ENCODE measurements at regions not wholly inside any gene's neighbourhood (a gene's known extent, or its start where the extent isn't known, plus 50 kb on each side); places are given as distances from the start of the nearest gene placed in this dataset.
"Not testable (repeated sequence)": the region's sequence is repeated elsewhere in the genome, so short reads cannot be mapped to it uniquely, and the experiment has no call there.

DNA sequence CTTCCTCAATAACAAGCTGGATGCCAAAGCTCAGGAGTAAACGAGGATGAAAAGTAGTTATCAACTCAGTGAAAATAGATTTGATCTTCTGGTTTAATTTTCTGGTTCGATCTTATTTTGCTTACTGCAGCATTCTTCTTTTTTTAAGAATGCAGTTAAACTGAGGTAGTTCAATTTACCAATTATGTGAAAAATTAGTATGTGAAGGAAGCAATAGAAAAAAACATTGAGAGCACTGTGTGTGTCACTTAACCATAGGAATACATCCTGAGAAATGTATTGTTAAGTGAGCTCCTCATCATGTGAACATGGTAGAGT, 111.4 kb upstream of the TSPAN8 start:
- TF ChIP-seq, protein P1, sequence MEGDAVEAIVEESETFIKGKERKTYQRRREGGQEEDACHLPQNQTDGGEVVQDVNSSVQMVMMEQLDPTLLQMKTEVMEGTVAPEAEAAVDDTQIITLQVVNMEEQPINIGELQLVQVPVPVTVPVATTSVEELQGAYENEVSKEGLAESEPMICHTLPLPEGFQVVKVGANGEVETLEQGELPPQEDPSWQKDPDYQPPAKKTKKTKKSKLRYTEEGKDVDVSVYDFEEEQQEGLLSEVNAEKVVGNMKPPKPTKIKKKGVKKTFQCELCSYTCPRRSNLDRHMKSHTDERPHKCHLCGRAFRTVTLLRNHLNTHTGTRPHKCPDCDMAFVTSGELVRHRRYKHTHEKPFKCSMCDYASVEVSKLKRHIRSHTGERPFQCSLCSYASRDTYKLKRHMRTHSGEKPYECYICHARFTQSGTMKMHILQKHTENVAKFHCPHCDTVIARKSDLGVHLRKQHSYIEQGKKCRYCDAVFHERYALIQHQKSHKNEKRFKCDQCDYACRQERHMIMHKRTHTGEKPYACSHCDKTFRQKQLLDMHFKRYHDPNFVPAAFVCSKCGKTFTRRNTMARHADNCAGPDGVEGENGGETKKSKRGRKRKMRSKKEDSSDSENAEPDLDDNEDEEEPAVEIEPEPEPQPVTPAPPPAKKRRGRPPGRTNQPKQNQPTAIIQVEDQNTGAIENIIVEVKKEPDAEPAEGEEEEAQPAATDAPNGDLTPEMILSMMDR (IDR thresholded peaks at IDR 0.05), result no peak
- no peak for TF ChIP-seq EP300 (IDR thresholded peaks at IDR 0.05)
- TF ChIP-seq POLR2AphosphoS5 (IDR thresholded peaks at IDR 0.05), result no peak
- no peak for TF ChIP-seq POLR2A (IDR thresholded peaks at IDR 0.05)

DNA sequence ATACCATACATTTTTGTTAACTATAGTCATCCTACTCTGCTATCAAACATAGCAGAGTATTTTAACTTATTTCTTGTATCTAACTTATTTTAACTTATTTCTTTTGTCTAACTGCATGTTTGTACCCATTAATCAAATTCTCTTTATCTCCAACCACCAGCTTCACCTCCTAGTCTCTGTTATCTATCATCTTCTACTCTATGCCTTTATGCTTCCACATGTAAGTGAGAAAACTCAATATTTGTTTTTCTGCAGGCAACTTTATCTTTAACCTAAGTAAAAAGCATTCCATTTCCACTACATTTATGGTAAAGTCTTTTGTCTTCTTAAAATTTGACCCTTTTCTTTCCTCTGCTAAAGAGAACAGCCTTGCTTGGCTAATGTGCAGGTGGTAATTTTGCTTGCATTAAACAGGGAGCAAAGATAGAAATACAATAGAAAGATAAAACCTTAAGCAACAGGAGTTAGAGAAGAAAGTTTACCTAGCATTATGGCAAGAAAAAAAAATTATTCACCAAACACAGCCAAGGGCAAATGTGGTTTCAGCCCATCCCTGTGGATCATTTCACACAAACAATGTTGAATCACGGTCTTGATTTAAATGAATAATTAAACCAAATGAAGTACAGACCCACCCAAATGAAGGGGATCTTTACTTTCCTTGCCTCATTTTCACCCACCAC, 110.9 kb upstream of the TSPAN8 start:
- Histone ChIP-seq H3K9me3 (no peaks in the 10 kb centered on the region), H3K36me3 (no peaks in the 10 kb centered on the region), H3K27me3 (no peaks in the 10 kb centered on the region), H3K27ac (no peak overlapping the region), H3K4me1 (no peaks in the 10 kb centered on the region), H3K4me3 (no peak overlapping the region)
- WGBS, 2 donors (ENCODE audit: low coverage in 1 of 2), result 67 to 89% methylated on average over 1 of the region's 1 CpG
- ATAC-seq, result no peak
- TF ChIP-seq EP300 (IDR thresholded peaks at IDR 0.05) (no peak), POLR2A (IDR thresholded peaks at IDR 0.05) (no peak), POLR2AphosphoS5 (IDR thresholded peaks at IDR 0.05) (no peak)
- TF ChIP-seq, protein P1 (IDR thresholded peaks at IDR 0.05), result no peak

More for the DNA sequence above, 111.4 kb upstream of the TSPAN8 start:
- no peak for ATAC-seq
- no peaks in the 10 kb centered on the region for H3K9me3 ChIP-seq
- no peaks in the 10 kb centered on the region for H3K27me3 ChIP-seq
- no peaks in the 10 kb centered on the region for H3K36me3 ChIP-seq
- H3K4me1 ChIP-seq, result no peaks in the 10 kb centered on the region
- no peak overlapping the region for H3K4me3 ChIP-seq
- 58 to 83% methylated on average over 2 of the region's 2 CpGs for WGBS, 2 donors (ENCODE audit: low coverage in 1 of 2)
- H3K27ac ChIP-seq, result no peak overlapping the region

DNA sequence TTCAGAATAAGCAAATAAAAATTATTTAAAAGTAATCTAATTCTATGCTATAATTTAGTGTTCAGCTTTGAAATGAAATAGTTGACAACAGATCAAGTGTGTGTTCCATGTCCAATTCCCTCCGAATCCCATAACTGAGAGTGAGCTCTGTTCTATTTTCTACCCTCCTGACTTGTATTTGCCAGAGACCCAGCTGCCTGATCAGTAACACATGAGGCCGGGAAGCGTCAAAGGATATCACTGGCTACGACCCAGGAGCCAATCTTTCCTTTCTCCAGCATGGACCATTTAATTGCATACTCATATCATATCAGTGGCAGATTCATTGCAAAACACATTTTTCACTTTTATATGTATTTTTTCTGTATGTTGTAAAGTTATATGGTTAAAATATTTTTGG, 108.8 kb upstream of the TSPAN8 start:
- peaks cover 0 to 6% (median 0%) of the 10 kb centered on the region in 3 donors for H3K9me3 ChIP-seq
- no peaks in the 10 kb centered on the region for H3K4me1 ChIP-seq
- ATAC-seq, result no peak
- no peak overlapping the region for H3K4me3 ChIP-seq
- no peak overlapping the region for H3K27ac ChIP-seq
- H3K27me3 ChIP-seq, result no peaks in the 10 kb centered on the region
- no peaks in the 10 kb centered on the region for H3K36me3 ChIP-seq
- 37 to 66% methylated on average over 4 of the region's 4 CpGs for WGBS, 2 donors (ENCODE audit: low coverage in 1 of 2)
- TF ChIP-seq EP300 (IDR thresholded peaks at IDR 0.05), result no peak
- no peak for TF ChIP-seq POLR2A (IDR thresholded peaks at IDR 0.05)
- no peak for TF ChIP-seq POLR2AphosphoS5 (IDR thresholded peaks at IDR 0.05)
- TF ChIP-seq, protein P1 (IDR thresholded peaks at IDR 0.05), result no peak

DNA sequence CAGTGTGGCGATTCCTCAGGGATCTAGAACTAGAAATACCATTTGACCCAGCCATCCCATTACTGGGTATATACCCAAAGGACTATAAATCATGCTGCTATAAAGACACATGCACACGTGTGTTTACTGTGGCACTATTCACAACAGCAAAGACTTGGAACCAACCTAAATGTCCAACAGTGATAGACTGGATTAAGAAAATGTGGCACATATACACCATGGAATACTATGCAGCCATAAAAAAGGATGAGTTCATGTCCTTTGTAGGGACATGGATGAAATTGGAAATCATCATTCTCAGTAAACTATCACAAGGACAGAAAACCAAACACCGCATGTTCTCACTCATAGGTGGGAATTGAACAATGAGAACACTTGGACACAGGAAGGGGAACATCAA, 107.9 kb upstream of the TSPAN8 start:
- 100% methylated on average over 1 of the region's 3 CpGs; no CpG with 5 or more reads in 1 of the 2 donors for WGBS, 2 donors (ENCODE audit: low coverage in 1 of 2)
- ATAC-seq, H3K27me3 ChIP-seq, H3K9me3 ChIP-seq, H3K27ac ChIP-seq, H3K4me3 ChIP-seq, H3K4me1 ChIP-seq, H3K36me3 ChIP-seq: not testable (repeated sequence)

DNA sequence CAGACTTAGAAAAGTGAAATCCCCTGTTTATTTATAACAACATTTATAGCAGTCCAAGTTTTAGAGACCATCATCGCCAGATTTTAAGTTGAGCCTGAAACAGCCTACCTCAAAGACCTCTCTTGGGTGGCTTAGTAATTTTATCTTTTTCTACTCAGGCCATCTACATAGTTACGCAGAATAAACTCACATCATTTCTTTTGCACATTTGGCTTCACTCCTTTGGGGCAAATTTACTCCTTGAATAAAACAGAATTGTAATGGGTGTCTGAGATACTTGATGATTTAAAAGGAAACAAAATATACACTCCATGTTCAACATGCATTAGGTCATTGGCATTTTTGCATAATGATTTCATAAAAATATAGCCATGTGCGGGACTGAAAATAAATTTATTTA, 104.7 kb upstream of the TSPAN8 start:
- TF ChIP-seq POLR2A (IDR thresholded peaks at IDR 0.05) (no peak), POLR2AphosphoS5 (IDR thresholded peaks at IDR 0.05) (no peak)
- no peak for ATAC-seq
- Histone ChIP-seq H3K4me3 (no peak overlapping the region), H3K9me3 (peaks cover 0 to 6% (median 0%) of the 10 kb centered on the region in 3 donors), H3K27ac (no peak overlapping the region), H3K4me1 (no peaks in the 10 kb centered on the region), H3K27me3 (no peaks in the 10 kb centered on the region), H3K36me3 (no peaks in the 10 kb centered on the region)
- 79 to 87% methylated on average over 3 of the region's 3 CpGs for WGBS, 2 donors (ENCODE audit: low coverage in 1 of 2)

DNA sequence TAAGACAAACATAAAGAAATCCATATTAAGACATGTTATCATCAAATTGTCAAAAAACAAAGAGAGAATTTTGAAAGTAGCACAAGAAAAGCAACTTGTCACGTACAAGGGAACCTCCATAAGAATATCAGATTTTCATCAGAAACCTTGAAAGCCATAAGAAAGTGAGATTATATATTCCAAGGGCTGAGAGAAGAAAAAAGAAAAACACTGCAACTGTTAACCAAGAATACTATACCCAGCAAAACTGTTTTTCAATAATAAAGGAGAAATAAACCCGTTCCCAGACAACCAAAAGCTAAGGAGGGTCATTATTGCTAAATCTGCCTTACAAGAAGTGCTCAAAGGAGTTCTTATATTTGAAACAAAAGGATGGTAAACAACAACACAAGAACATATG, 94.7 kb upstream of the TSPAN8 start:
- no peak overlapping the region for H3K4me3 ChIP-seq
- no peak for ATAC-seq
- no peaks in the 10 kb centered on the region for H3K27me3 ChIP-seq
- H3K36me3 ChIP-seq, result no peaks in the 10 kb centered on the region
- WGBS, 2 donors (ENCODE audit: low coverage in 1 of 2), result 54 to 67% methylated on average over 1 to 2 of the region's 2 CpGs
- H3K4me1 ChIP-seq, result no peaks in the 10 kb centered on the region
- TF ChIP-seq, protein P1 (IDR thresholded peaks at IDR 0.05), result no peak
- TF ChIP-seq POLR2A (IDR thresholded peaks at IDR 0.05), result no peak
- no peak for TF ChIP-seq POLR2AphosphoS5 (IDR thresholded peaks at IDR 0.05)
- no peak for TF ChIP-seq EP300 (IDR thresholded peaks at IDR 0.05)
- peaks cover 0 to 31% (median 0%) of the 10 kb centered on the region in 3 donors for H3K9me3 ChIP-seq
- H3K27ac ChIP-seq, result no peak overlapping the region

Data from gastroesophageal sphincter (tissue), 4 donors.